NB4 (cell line): ENCODE measurements at regions not wholly inside any gene's neighbourhood (a gene's known extent, or its start where the extent isn't known, plus 50 kb on each side); places are given as distances from the start of the nearest gene placed in this dataset.

Experiments
- CTCF ChIP-seq: IDR thresholded peaks from one replicate; pipeline ENCODE4 v1.5.1; 2012; ENCODE audit warnings: low read depth, low read length
- POLR2A ChIP-seq: IDR thresholded peaks from 2 replicates; pipeline ENCODE4 v1.6.1; 2011; ENCODE audit warnings: mild to moderate bottlenecking; ENCODE audit not compliant: insufficient read length; ENCODE audit errors: extremely low read depth

GRCh38 chr20:12564979-12565378 lies 443.8 kb upstream of the SPTLC3 start:
- TF ChIP-seq CTCF (no peak), POLR2A (no peak)
